Calu3 (cell line): ENCODE measurements at regions not wholly inside any gene's neighbourhood (a gene's known extent, or its start where the extent isn't known, plus 50 kb on each side); places are given as distances from the start of the nearest gene placed in this dataset.

ENCODE experiments used
- BruUV-seq: library from RNA; stranded (reverse); fragments of 400-500 nt; replicated peaks from 2 replicates; lab custom pipeline; 2021; lab: Mats Ljungman, UMichigan
- CTCF ChIA-PET: fragments of 300-600 bp; sonication (Branson Sonifier 250); formaldehyde crosslinking; loops from one replicate; lab custom pipeline; 2022; ENCODE audit warnings: antibody characterized with exemption; lab: Charles Lee
- DNase-seq: peaks from one replicate; pipeline ENCODE4 v3.0.0; 2022
- H3K27ac Mint-ChIP-seq: one replicate; pipeline ENCODE4 v1.8.0; 2022; ENCODE audit warnings: mixed read lengths; ENCODE audit not compliant: unreplicated experiment
- H3K27me3 Mint-ChIP-seq: one replicate; pipeline ENCODE4 v1.8.0; 2022; ENCODE audit warnings: mixed read lengths; ENCODE audit not compliant: unreplicated experiment
- H3K36me3 Mint-ChIP-seq: one replicate; pipeline ENCODE4 v1.8.0; 2022; ENCODE audit warnings: mild to moderate bottlenecking, moderate library complexity, mixed read lengths; ENCODE audit not compliant: insufficient read depth, unreplicated experiment
- H3K4me1 Mint-ChIP-seq: one replicate; pipeline ENCODE4 v1.8.0; 2022; ENCODE audit warnings: mild to moderate bottlenecking, low read depth, mixed read lengths; ENCODE audit not compliant: unreplicated experiment
- H3K4me3 Mint-ChIP-seq: one replicate; pipeline ENCODE4 v1.8.0; 2022; ENCODE audit warnings: mild to moderate bottlenecking, low read depth, moderate library complexity, mixed read lengths; ENCODE audit not compliant: unreplicated experiment
- H3K9me3 Mint-ChIP-seq: one replicate; pipeline ENCODE4 v1.8.0; 2022; ENCODE audit warnings: low read depth, mixed read lengths; ENCODE audit not compliant: unreplicated experiment
- intact Hi-C: fragments of 100-400 bp; cut with micrococcal nuclease; formaldehyde crosslinking; loops from one replicate; pipeline ENCODE4 v1.10.0; 2022; ENCODE audit not compliant: unreplicated experiment
- TF ChIP-seq, protein P1 (sequence below): fragments of 200-600 bp; IDR thresholded peaks from one replicate; pipeline ENCODE4 v1.8.0; 2022; ENCODE audit warnings: antibody characterized with exemption; ENCODE audit not compliant: unreplicated experiment

DNA sequence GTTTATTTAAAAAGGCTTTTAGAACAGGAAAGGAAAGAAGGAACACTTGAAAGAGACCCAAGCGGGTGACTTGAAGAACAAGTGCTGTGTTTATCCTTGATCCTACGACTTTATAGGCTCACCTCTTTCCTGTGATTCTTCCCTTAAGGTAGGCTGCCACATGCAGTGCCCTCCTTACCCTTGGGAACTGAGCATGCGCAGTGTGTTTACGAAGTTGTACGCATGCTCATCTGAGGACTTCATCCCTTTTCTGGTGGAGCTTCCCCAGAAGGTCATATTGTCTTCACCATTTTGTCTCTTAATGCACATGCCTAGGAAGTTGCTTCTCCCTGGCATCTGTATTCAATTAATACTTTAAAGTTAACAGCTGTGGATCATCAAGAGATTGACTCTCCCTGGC is 49.9 kb upstream of the VOPP1 start:
- DNase-seq: no peak
- Mint-ChIP-seq H3K9me3 (peaks cover 9% of the 10 kb centered on the region), H3K4me3 (no peak overlapping the region), H3K27me3 (no peaks in the 10 kb centered on the region), H3K27ac (no peak overlapping the region), H3K36me3 (no peaks in the 10 kb centered on the region), H3K4me1 (no peaks in the 10 kb centered on the region)
- BruUV-seq: no TSS peak
- TF ChIP-seq, protein P1, sequence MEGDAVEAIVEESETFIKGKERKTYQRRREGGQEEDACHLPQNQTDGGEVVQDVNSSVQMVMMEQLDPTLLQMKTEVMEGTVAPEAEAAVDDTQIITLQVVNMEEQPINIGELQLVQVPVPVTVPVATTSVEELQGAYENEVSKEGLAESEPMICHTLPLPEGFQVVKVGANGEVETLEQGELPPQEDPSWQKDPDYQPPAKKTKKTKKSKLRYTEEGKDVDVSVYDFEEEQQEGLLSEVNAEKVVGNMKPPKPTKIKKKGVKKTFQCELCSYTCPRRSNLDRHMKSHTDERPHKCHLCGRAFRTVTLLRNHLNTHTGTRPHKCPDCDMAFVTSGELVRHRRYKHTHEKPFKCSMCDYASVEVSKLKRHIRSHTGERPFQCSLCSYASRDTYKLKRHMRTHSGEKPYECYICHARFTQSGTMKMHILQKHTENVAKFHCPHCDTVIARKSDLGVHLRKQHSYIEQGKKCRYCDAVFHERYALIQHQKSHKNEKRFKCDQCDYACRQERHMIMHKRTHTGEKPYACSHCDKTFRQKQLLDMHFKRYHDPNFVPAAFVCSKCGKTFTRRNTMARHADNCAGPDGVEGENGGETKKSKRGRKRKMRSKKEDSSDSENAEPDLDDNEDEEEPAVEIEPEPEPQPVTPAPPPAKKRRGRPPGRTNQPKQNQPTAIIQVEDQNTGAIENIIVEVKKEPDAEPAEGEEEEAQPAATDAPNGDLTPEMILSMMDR: no peak
- intact Hi-C loops: no loop called here
- CTCF ChIA-PET: no interaction called here
